DOHH2 (cell line): ENCODE measurements at regions not wholly inside any gene's neighbourhood (a gene's known extent, or its start where the extent isn't known, plus 50 kb on each side); places are given as distances from the start of the nearest gene placed in this dataset.

ENCODE experiments used
- H3F3A ChIP-seq: fragments of 200-600 bp; sonication (generic), shearing (Covaris generic); 2 replicates; pipeline ENCODE4 v1.6.0; 2016; ENCODE audit warnings: antibody characterized with exemption, mild to moderate bottlenecking; ENCODE audit not compliant: control insufficient read depth, insufficient read depth
- H3K27ac ChIP-seq: fragments of 200-600 bp; sonication (generic); 2 replicates; pipeline ENCODE4 v1.5.1; 2014; ENCODE audit warnings: low read depth, mild to moderate bottlenecking, low read length, moderate library complexity
- H3K27me3 ChIP-seq: fragments of 200-600 bp; sonication (generic); 2 replicates; pipeline ENCODE4 v1.6.1; 2014; ENCODE audit warnings: mild to moderate bottlenecking, low read length, mixed read lengths; ENCODE audit not compliant: control insufficient read depth
- H3K36me3 ChIP-seq: fragments of 200-600 bp; sonication (generic); 2 replicates; pipeline ENCODE4 v1.6.1; 2014; ENCODE audit warnings: mild to moderate bottlenecking, low read length, moderate library complexity, mixed read lengths; ENCODE audit not compliant: control insufficient read depth
- H3K4me1 ChIP-seq: fragments of 200-600 bp; sonication (generic); 2 replicates; pipeline ENCODE4 v1.6.1; 2014; ENCODE audit warnings: mild to moderate bottlenecking, low read length, mixed read lengths; ENCODE audit not compliant: control insufficient read depth
- H3K4me2 ChIP-seq: fragments of 200-600 bp; sonication (generic); 2 replicates; pipeline ENCODE4 v1.6.0; 2014; ENCODE audit warnings: mild to moderate bottlenecking, low read length, moderate library complexity
- H3K4me3 ChIP-seq: fragments of 200-600 bp; sonication (generic); 2 replicates; pipeline ENCODE4 v1.5.1; 2014; ENCODE audit warnings: mild to moderate bottlenecking, low read length, mixed read lengths
- H3K79me2 ChIP-seq: fragments of 200-600 bp; sonication (generic); 2 replicates; pipeline ENCODE4 v1.6.1; 2014; ENCODE audit warnings: mild to moderate bottlenecking, low read length, mixed read lengths; ENCODE audit not compliant: control insufficient read depth
- H3K9me2 ChIP-seq: fragments of 200-600 bp; sonication (generic); replicated peaks from 2 replicates; pipeline ENCODE4 v1.6.1; 2014; ENCODE audit warnings: mild to moderate bottlenecking, low read length, mixed read lengths; ENCODE audit not compliant: control insufficient read depth
- H3K9me3 ChIP-seq: fragments of 200-600 bp; sonication (generic); 2 replicates; pipeline ENCODE4 v1.6.1; 2014; ENCODE audit warnings: antibody characterized with exemption, low read length, mixed read lengths; ENCODE audit not compliant: control insufficient read depth, insufficient read depth
- H4K20me1 ChIP-seq: fragments of 200-600 bp; sonication (generic); 2 replicates; pipeline ENCODE4 v1.6.0; 2014; ENCODE audit warnings: low read depth, mild to moderate bottlenecking, antibody characterized with exemption, low read length, moderate library complexity; ENCODE audit not compliant: control insufficient read depth, insufficient read depth
- EZH2phosphoT487 ChIP-seq: fragments of 200-600 bp; sonication (generic); IDR thresholded peaks from 2 replicates; pipeline ENCODE4 v1.6.1; 2017; ENCODE audit warnings: borderline replicate concordance, mild to moderate bottlenecking, antibody characterized with exemption, low read length, moderate library complexity, mixed read lengths
- TF ChIP-seq, protein P1 (sequence below): fragments of 200-600 bp; sonication (generic); IDR thresholded peaks from one replicate; pipeline ENCODE4 v1.5.1; 2014; ENCODE audit warnings: antibody characterized with exemption, mild to moderate bottlenecking, low read depth, low read length; ENCODE audit not compliant: poor library complexity, severe bottlenecking

GRCh38 chr3:105006164-105006563, 360.5 kb upstream of the ALCAM start:
- H3K9me3 ChIP-seq: no peaks in the 10 kb centered on the region
- no peaks in the 10 kb centered on the region for H3K4me1 ChIP-seq
- H3K4me2 ChIP-seq: no peak overlapping the region
- no peaks in the 10 kb centered on the region for H3K27me3 ChIP-seq
- no peaks in the 10 kb centered on the region for H3K36me3 ChIP-seq
- no peaks in the 10 kb centered on the region for H3K79me2 ChIP-seq
- TF ChIP-seq, protein P1, sequence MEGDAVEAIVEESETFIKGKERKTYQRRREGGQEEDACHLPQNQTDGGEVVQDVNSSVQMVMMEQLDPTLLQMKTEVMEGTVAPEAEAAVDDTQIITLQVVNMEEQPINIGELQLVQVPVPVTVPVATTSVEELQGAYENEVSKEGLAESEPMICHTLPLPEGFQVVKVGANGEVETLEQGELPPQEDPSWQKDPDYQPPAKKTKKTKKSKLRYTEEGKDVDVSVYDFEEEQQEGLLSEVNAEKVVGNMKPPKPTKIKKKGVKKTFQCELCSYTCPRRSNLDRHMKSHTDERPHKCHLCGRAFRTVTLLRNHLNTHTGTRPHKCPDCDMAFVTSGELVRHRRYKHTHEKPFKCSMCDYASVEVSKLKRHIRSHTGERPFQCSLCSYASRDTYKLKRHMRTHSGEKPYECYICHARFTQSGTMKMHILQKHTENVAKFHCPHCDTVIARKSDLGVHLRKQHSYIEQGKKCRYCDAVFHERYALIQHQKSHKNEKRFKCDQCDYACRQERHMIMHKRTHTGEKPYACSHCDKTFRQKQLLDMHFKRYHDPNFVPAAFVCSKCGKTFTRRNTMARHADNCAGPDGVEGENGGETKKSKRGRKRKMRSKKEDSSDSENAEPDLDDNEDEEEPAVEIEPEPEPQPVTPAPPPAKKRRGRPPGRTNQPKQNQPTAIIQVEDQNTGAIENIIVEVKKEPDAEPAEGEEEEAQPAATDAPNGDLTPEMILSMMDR: no peak
- TF ChIP-seq EZH2phosphoT487: no peak
- no peak overlapping the region for H3K27ac ChIP-seq
- H3F3A ChIP-seq: no peaks in the 10 kb centered on the region
- no peaks in the 10 kb centered on the region for H4K20me1 ChIP-seq
- no peaks in the 10 kb centered on the region for H3K9me2 ChIP-seq
- H3K4me3 ChIP-seq: no peak overlapping the region

GRCh38 chr3:105013657-105014056, 353.1 kb upstream of the ALCAM start:
- no peaks in the 10 kb centered on the region for H3K9me3 ChIP-seq
- H3K9me2 ChIP-seq: no peaks in the 10 kb centered on the region
- H3K27me3 ChIP-seq: no peaks in the 10 kb centered on the region
- no peaks in the 10 kb centered on the region for H3K36me3 ChIP-seq
- no peaks in the 10 kb centered on the region for H3F3A ChIP-seq
- no peak overlapping the region for H3K27ac ChIP-seq
- no peaks in the 10 kb centered on the region for H3K79me2 ChIP-seq
- no peak overlapping the region for H3K4me3 ChIP-seq
- no peak overlapping the region for H3K4me2 ChIP-seq
- H3K4me1 ChIP-seq: no peaks in the 10 kb centered on the region
- no peak for TF ChIP-seq EZH2phosphoT487
- TF ChIP-seq, protein P1: no peak
- H4K20me1 ChIP-seq: no peaks in the 10 kb centered on the region

GRCh38 chr3:105014631-105015030, 352.1 kb upstream of the ALCAM start:
- Histone ChIP-seq H3K4me2 (no peak overlapping the region), H3K9me2 (no peaks in the 10 kb centered on the region), H3K9me3 (no peaks in the 10 kb centered on the region), H3F3A (no peaks in the 10 kb centered on the region), H3K4me1 (no peaks in the 10 kb centered on the region), H3K4me3 (no peak overlapping the region), H3K36me3 (no peaks in the 10 kb centered on the region), H3K27ac (no peak overlapping the region), H3K79me2 (no peaks in the 10 kb centered on the region), H3K27me3 (no peaks in the 10 kb centered on the region), H4K20me1 (no peaks in the 10 kb centered on the region)
- no peak for TF ChIP-seq EZH2phosphoT487
- TF ChIP-seq, protein P1: no peak

DNA sequence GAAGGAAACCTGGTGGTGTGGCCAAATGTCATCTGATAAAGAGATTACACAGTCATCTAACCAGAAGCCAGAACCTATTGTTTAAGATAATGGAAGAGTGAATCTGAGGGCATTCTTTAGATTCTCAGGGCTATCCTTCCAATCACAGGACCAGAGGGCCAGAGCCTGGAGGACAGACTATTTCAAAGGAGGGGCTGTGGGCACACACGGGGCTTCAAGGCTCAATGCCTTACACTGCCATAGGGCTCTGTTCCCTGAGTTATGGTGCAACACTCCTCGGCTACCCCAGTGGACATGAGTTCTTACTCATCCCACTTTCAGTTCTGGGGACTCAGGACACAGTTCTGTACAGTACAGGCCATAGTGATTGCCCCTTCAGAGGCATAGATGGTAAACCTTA, 343.9 kb upstream of the ALCAM start:
- H3K9me2 ChIP-seq: no peaks in the 10 kb centered on the region; the same call in 1 of the 2 replicates
- no peaks in the 10 kb centered on the region for H3K36me3 ChIP-seq
- no peak overlapping the region for H3K4me3 ChIP-seq
- no peaks in the 10 kb centered on the region for H3K79me2 ChIP-seq
- no peaks in the 10 kb centered on the region for H3K27me3 ChIP-seq
- no peaks in the 10 kb centered on the region for H3K4me1 ChIP-seq
- no peak overlapping the region for H3K4me2 ChIP-seq
- H3K9me3 ChIP-seq: no peaks in the 10 kb centered on the region
- no peaks in the 10 kb centered on the region for H4K20me1 ChIP-seq
- no peak for TF ChIP-seq EZH2phosphoT487
- TF ChIP-seq, protein P1: no peak
- H3F3A ChIP-seq: no peaks in the 10 kb centered on the region
- no peak overlapping the region for H3K27ac ChIP-seq
